GM12878 (cell line): ENCODE measurements at regions not wholly inside any gene's neighbourhood (a gene's known extent, or its start where the extent isn't known, plus 50 kb on each side); places are given as distances from the start of the nearest gene placed in this dataset.

Experiments
- ATF7 ChIP-seq: fragments of 450-650 bp; IDR thresholded peaks from 2 replicates; pipeline ENCODE4 v1.6.1; 2016; ENCODE audit warnings: low read depth, mild to moderate bottlenecking
- CEBPB ChIP-seq, 2 experiments: fragments of 150-350 bp in 1 of 2; IDR thresholded peaks; 2 replicates each; pipeline ENCODE4 v1.6.1; 2012 to 2014; ENCODE audit warnings: low read depth in 2 of 2, low read length in 2 of 2, borderline replicate concordance in 1 of 2, inconsistent platforms in 1 of 2
- CREM ChIP-seq: IDR thresholded peaks from 2 replicates; pipeline ENCODE4 v1.6.1; 2014; ENCODE audit warnings: antibody characterized with exemption, low read depth
- CUX1 ChIP-seq: IDR thresholded peaks from 2 replicates; pipeline ENCODE4 v1.6.1; 2012; ENCODE audit warnings: improper control_type of control experiment, low read depth, low read length; ENCODE audit not compliant: insufficient replicate concordance
- DPF2 ChIP-seq: fragments of 450-650 bp; IDR thresholded peaks from 2 replicates; pipeline ENCODE4 v1.6.1; 2017; ENCODE audit warnings: mild to moderate bottlenecking
- E2F8 ChIP-seq: fragments of 450-650 bp; IDR thresholded peaks from 2 replicates; pipeline ENCODE4 v1.6.1; 2018; ENCODE audit warnings: mild to moderate bottlenecking, low read depth, moderate library complexity; ENCODE audit not compliant: partially characterized antibody
- JUND ChIP-seq: IDR thresholded peaks from 2 replicates; pipeline ENCODE4 v1.6.1; 2012; ENCODE audit warnings: low read depth, mild to moderate bottlenecking, low read length, improper control_type of control experiment, moderate library complexity
- KDM1A ChIP-seq: fragments of 200-600 bp; sonication (generic); IDR thresholded peaks from 2 replicates; pipeline ENCODE4 v1.6.1; 2016; ENCODE audit warnings: borderline replicate concordance
- MEF2B ChIP-seq: fragments of 450-650 bp; IDR thresholded peaks from 2 replicates; pipeline ENCODE4 v1.6.1; 2018; ENCODE audit warnings: mild to moderate bottlenecking, moderate library complexity; ENCODE audit not compliant: partially characterized antibody, poor library complexity, severe bottlenecking
- PBX3 ChIP-seq: IDR thresholded peaks from 2 replicates; pipeline ENCODE4 v1.6.1; 2011; ENCODE audit warnings: mild to moderate bottlenecking, low read depth, low read length, moderate library complexity; ENCODE audit not compliant: insufficient replicate concordance
- POU2F2 ChIP-seq: IDR thresholded peaks from 3 replicates; pipeline ENCODE4 v1.6.1; 2011; ENCODE audit warnings: low read depth, mild to moderate bottlenecking, low read length, borderline replicate concordance
- WRNIP1 ChIP-seq: IDR thresholded peaks from 2 replicates; pipeline ENCODE4 v1.6.1; 2011; ENCODE audit warnings: low read depth, low read length, improper control_type of control experiment, borderline replicate concordance
- YY1 ChIP-seq: IDR thresholded peaks from 2 replicates; pipeline ENCODE4 v1.6.1; 2011; ENCODE audit warnings: low read depth, mild to moderate bottlenecking, low read length
- ZNF687 ChIP-seq: fragments of 450-650 bp; IDR thresholded peaks from 2 replicates; pipeline ENCODE4 v1.6.1; 2017; ENCODE audit warnings: mild to moderate bottlenecking, moderate library complexity

GRCh38 chr2:64930258-64930671 is 58.9 kb upstream of the SLC1A4 start (continued):
- peak; percentile 63 for TF ChIP-seq CUX1
- no peak for TF ChIP-seq WRNIP1
- no peak for TF ChIP-seq CREM
- TF ChIP-seq PBX3, result peak; percentile 22
- no peak for TF ChIP-seq ZNF687
- peak; percentile 57 for TF ChIP-seq ATF7
- TF ChIP-seq CEBPB (IDR thresholded peaks at IDR 0.05; ENCODE audit: borderline replicate concordance in 1 of 2, low read depth in 2 of 2, low read length in 2 of 2), result no peak
- peak; percentile 72; the same call in 1 of the 3 replicates for TF ChIP-seq POU2F2
- no peak for TF ChIP-seq JUND
- TF ChIP-seq DPF2, result peak; percentile 29; the same call in 1 of the 2 replicates
- TF ChIP-seq MEF2B, result no peak
- no peak for TF ChIP-seq E2F8
- TF ChIP-seq YY1, result no peak
- TF ChIP-seq KDM1A, result no peak
